ENCODE measurements at regions not wholly inside any gene's neighbourhood (a gene's known extent, or its start where the extent isn't known, plus 50 kb on each side); places are given as distances from the start of the nearest gene placed in this dataset.

- DNase-seq (ENCODE audit: low read depth) = no peak
These were observed 288.7 kb downstream of the SOX9 start for GRCh38 chr17:72409405-72410002.

- DNase-seq (ENCODE audit: low read depth) = no peak
These were observed 290.3 kb downstream of the SOX9 start for GRCh38 chr17:72411124-72411563.

- peak; percentile 27 for DNase-seq (ENCODE audit: low read depth)
These were observed 291.8 kb downstream of the SOX9 start for GRCh38 chr17:72412650-72413076.

GRCh38 chr17:72413077-72414031 lies 292.5 kb downstream of the SOX9 start:
- no peak for DNase-seq (ENCODE audit: low read depth)

GRCh38 chr17:72414032-72414396 lies 293.2 kb downstream of the SOX9 start:
- DNase-seq (ENCODE audit: low read depth) = no peak

GRCh38 chr17:72414967-72415853 lies 294.4 kb downstream of the SOX9 start:
- DNase-seq (ENCODE audit: low read depth) = no peak

GRCh38 chr17:72416054-72416675 lies 295.3 kb downstream of the SOX9 start:
- no peak for DNase-seq (ENCODE audit: low read depth)

- no peak for DNase-seq (ENCODE audit: low read depth)
These were observed 296.1 kb downstream of the SOX9 start for GRCh38 chr17:72416905-72417304.

GRCh38 chr17:72417627-72418026 lies 296.8 kb downstream of the SOX9 start:
- DNase-seq (ENCODE audit: low read depth) = no peak

- DNase-seq (ENCODE audit: low read depth) = no peak
These were observed 299.3 kb downstream of the SOX9 start for GRCh38 chr17:72419866-72420774.

- no peak for DNase-seq (ENCODE audit: low read depth)
These were observed 299.9 kb downstream of the SOX9 start for GRCh38 chr17:72420775-72421127.

GRCh38 chr17:72421128-72422092 lies 300.6 kb downstream of the SOX9 start:
- peak; percentile 31 for DNase-seq (ENCODE audit: low read depth)

GRCh38 chr17:72422204-72422504 lies 301.3 kb downstream of the SOX9 start:
- no peak for DNase-seq (ENCODE audit: low read depth)

GRCh38 chr17:72422505-72423285 lies 301.9 kb downstream of the SOX9 start:
- peak; percentile 14 for DNase-seq (ENCODE audit: low read depth)

GRCh38 chr17:72423286-72423589 lies 302.4 kb downstream of the SOX9 start:
- no peak for DNase-seq (ENCODE audit: low read depth)

- no peak for DNase-seq (ENCODE audit: low read depth)
These were observed 302.9 kb downstream of the SOX9 start for GRCh38 chr17:72423718-72424117.

GRCh38 chr17:72424505-72425117 lies 303.8 kb downstream of the SOX9 start:
- no peak for DNase-seq (ENCODE audit: low read depth)

GRCh38 chr17:72425133-72425793 lies 304.4 kb downstream of the SOX9 start:
- DNase-seq (ENCODE audit: low read depth) = no peak

Data from fibroblast of the conjunctiva (primary cell).